NCI-H2196 (cell line): ENCODE measurements at regions not wholly inside any gene's neighbourhood (a gene's known extent, or its start where the extent isn't known, plus 50 kb on each side); places are given as distances from the start of the nearest gene placed in this dataset.
"Not testable (repeated sequence)": the region's sequence is repeated elsewhere in the genome, so short reads cannot be mapped to it uniquely, and the experiment has no call there.

ENCODE experiments used
- DNase-seq: peaks from one replicate; lab custom pipeline; 2025; ENCODE audit not compliant: unreplicated experiment; lab: John Stamatoyannopoulos, UW

GRCh38 chr21:14058566-14058965, 152.2 kb downstream of the LIPI start:
- DNase-seq: no peak

- DNase-seq: not testable (repeated sequence)
Measured at GRCh38 chr21:14057841-14058481, 152.8 kb downstream of the LIPI start.

GRCh38 chr21:14057313-14057712, 153.4 kb downstream of the LIPI start:
- DNase-seq: no peak

- no peak for DNase-seq
Measured at GRCh38 chr21:14056771-14057191, 154.0 kb downstream of the LIPI start.

- not testable (repeated sequence) for DNase-seq
Measured at GRCh38 chr21:14055746-14056515, 154.8 kb downstream of the LIPI start.

GRCh38 chr21:14054682-14055081, 156.1 kb downstream of the LIPI start:
- no peak for DNase-seq

- DNase-seq: no peak
Measured at GRCh38 chr21:14050121-14050520, 160.6 kb downstream of the LIPI start.

- no peak for DNase-seq
Measured at GRCh38 chr21:14046401-14046800, 164.4 kb downstream of the LIPI start.

- DNase-seq: no peak
Measured at GRCh38 chr21:14040386-14040785, 170.4 kb downstream of the LIPI start.

GRCh38 chr21:14028619-14029018, 182.1 kb downstream of the LIPI start:
- DNase-seq: not testable (repeated sequence)

GRCh38 chr21:14027235-14027869, 183.4 kb downstream of the LIPI start:
- DNase-seq: peak; percentile 81

GRCh38 chr21:14020108-14020507, 190.6 kb downstream of the LIPI start:
- not testable (repeated sequence) for DNase-seq

- DNase-seq: not testable (repeated sequence)
Measured at GRCh38 chr21:14015841-14016240, 194.9 kb downstream of the LIPI start.

GRCh38 chr21:14013623-14014498, 196.9 kb downstream of the LIPI start:
- DNase-seq: not testable (repeated sequence)

GRCh38 chr21:14013056-14013603, 197.6 kb downstream of the LIPI start:
- no peak for DNase-seq

- no peak for DNase-seq
Measured at GRCh38 chr21:14012409-14012808, 198.3 kb downstream of the LIPI start.

GRCh38 chr21:14011751-14012150, 199.0 kb downstream of the LIPI start:
- not testable (repeated sequence) for DNase-seq

- not testable (repeated sequence) for DNase-seq
Measured at GRCh38 chr21:14011149-14011548, 199.6 kb downstream of the LIPI start.

- no peak for DNase-seq
Measured at GRCh38 chr21:14010729-14011128, 200.0 kb downstream of the LIPI start.

- DNase-seq: not testable (repeated sequence)
Measured at GRCh38 chr21:14009990-14010389, 200.8 kb downstream of the LIPI start.
